Suprapubic skin (tissue), 4 donors: ENCODE measurements at regions not wholly inside any gene's neighbourhood (a gene's known extent, or its start where the extent isn't known, plus 50 kb on each side); places are given as distances from the start of the nearest gene placed in this dataset.
A peak's percentile ranks its signal among the peaks of the same experiment; 100 is the strongest.

Experiments used
- DNase-seq, 2 donors: peaks; one replicate each; pipeline ENCODE4 v3.0.0-alpha.2; 2019; ENCODE audit warnings: low spot score in 2 of 2
- H3K27ac ChIP-seq: fragments of 200-600 bp; sonication (generic); one replicate; pipeline ENCODE4 v1.5.1; 2019
- H3K27me3 ChIP-seq: fragments of 200-600 bp; sonication (generic); one replicate; pipeline ENCODE4 v1.5.1; 2019
- H3K36me3 ChIP-seq: fragments of 200-600 bp; sonication (generic); one replicate; pipeline ENCODE4 v1.5.1; 2019
- H3K4me1 ChIP-seq: fragments of 200-600 bp; sonication (generic); one replicate; pipeline ENCODE4 v1.5.1; 2019
- H3K4me3 ChIP-seq: fragments of 200-600 bp; sonication (generic); one replicate; pipeline ENCODE4 v1.5.1; 2019; ENCODE audit warnings: mild to moderate bottlenecking
- H3K9me3 ChIP-seq: fragments of 200-600 bp; sonication (generic); one replicate; pipeline ENCODE4 v1.5.1; 2019
- EP300 ChIP-seq: sonication (generic); formaldehyde crosslinking; IDR thresholded peaks from one replicate; pipeline ENCODE4 v1.6.1; 2017; ENCODE audit warnings: antibody characterized with exemption
- POLR2A ChIP-seq, 2 donors: fragments of 450-650 bp; IDR thresholded peaks; one replicate each; pipeline ENCODE4 v1.6.1; 2017; ENCODE audit warnings: antibody characterized with exemption in 2 of 2, mild to moderate bottlenecking in 2 of 2, moderate library complexity in 2 of 2
- POLR2AphosphoS5 ChIP-seq, 3 donors: sonication (generic); formaldehyde crosslinking; IDR thresholded peaks; one replicate each; pipeline ENCODE4 v1.6.1; 2017; ENCODE audit warnings: antibody characterized with exemption in 3 of 3
- WGBS: methylation state at CpG from one replicate; pipeline ENCODE4 v1.1.5; 2018; 5-methylcytosine and 5-hydroxymethylcytosine counted together
- TF ChIP-seq, protein P1 (sequence below), 2 donors: fragments of 200-600 bp in 1 of 2; fragments of 450-650 bp in 1 of 2; sonication (generic) in 1 of 2; IDR thresholded peaks; one replicate each; pipeline ENCODE4 v1.5.1; 2016 to 2019; ENCODE audit warnings: antibody characterized with exemption in 2 of 2, mild to moderate bottlenecking in 1 of 2, moderate library complexity in 1 of 2

DNA sequence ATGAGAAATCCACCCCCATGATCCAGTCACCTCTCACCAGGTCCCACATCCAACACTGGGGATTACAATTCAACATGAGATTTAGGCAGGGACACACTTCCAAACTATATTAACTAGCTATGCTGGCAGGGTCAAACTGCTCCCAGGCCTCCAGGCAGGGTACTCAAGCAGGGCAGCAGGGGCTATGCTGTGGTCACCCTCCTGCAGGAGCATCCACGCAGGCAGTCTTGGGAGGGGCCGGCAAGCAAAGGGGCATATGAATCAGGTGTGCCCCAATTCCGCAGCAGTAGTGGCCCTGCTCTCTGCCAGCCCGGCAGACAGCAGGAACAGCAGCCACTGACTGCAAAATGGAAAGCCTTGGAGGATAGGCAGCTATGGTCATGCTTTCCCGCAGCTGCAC lies 74.6 kb upstream of the PRDX4 start:
- Histone ChIP-seq H3K4me3 (no peak overlapping the region), H3K36me3 (no peaks in the 10 kb centered on the region), H3K9me3 (no peaks in the 10 kb centered on the region), H3K27ac (no peak overlapping the region), H3K27me3 (no peaks in the 10 kb centered on the region), H3K4me1 (no peaks in the 10 kb centered on the region)
- no peak for DNase-seq
- no peak for TF ChIP-seq POLR2A (IDR thresholded peaks at IDR 0.05)
- TF ChIP-seq, protein P1, sequence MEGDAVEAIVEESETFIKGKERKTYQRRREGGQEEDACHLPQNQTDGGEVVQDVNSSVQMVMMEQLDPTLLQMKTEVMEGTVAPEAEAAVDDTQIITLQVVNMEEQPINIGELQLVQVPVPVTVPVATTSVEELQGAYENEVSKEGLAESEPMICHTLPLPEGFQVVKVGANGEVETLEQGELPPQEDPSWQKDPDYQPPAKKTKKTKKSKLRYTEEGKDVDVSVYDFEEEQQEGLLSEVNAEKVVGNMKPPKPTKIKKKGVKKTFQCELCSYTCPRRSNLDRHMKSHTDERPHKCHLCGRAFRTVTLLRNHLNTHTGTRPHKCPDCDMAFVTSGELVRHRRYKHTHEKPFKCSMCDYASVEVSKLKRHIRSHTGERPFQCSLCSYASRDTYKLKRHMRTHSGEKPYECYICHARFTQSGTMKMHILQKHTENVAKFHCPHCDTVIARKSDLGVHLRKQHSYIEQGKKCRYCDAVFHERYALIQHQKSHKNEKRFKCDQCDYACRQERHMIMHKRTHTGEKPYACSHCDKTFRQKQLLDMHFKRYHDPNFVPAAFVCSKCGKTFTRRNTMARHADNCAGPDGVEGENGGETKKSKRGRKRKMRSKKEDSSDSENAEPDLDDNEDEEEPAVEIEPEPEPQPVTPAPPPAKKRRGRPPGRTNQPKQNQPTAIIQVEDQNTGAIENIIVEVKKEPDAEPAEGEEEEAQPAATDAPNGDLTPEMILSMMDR (IDR thresholded peaks at IDR 0.05): no peak
- no peak for TF ChIP-seq EP300
- no peak for TF ChIP-seq POLR2AphosphoS5 (IDR thresholded peaks at IDR 0.05)
- 63% methylated on average over 3 of the region's 5 CpGs for WGBS

DNA sequence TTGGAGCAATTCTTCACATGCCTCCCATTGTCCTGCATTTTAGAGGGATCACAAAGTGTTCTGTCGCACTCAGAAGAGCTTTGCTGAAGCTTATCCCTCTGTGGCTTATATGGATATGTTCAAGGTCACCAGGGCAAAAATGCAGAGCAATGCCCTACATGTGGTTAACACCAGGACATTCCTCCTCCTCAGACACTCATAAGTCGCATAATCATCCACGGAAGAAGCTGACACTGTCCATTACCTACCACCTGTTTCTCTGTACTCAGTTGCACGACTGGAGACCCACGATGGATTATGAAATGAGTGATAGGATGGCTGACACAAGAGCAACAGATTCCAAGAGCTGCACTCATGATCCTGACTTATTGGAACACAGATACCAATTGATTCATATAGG lies 68.7 kb upstream of the PRDX4 start:
- Histone ChIP-seq H3K4me3 (no peak overlapping the region), H3K9me3 (no peaks in the 10 kb centered on the region), H3K4me1 (no peaks in the 10 kb centered on the region), H3K27me3 (no peaks in the 10 kb centered on the region), H3K27ac (no peak overlapping the region), H3K36me3 (no peaks in the 10 kb centered on the region)
- TF ChIP-seq, protein P1 (IDR thresholded peaks at IDR 0.05): no peak
- TF ChIP-seq EP300 (no peak), POLR2AphosphoS5 (IDR thresholded peaks at IDR 0.05) (no peak), POLR2A (IDR thresholded peaks at IDR 0.05) (no peak)
- DNase-seq: no peak
- WGBS: 80% methylated on average over 5 of the region's 5 CpGs

DNA sequence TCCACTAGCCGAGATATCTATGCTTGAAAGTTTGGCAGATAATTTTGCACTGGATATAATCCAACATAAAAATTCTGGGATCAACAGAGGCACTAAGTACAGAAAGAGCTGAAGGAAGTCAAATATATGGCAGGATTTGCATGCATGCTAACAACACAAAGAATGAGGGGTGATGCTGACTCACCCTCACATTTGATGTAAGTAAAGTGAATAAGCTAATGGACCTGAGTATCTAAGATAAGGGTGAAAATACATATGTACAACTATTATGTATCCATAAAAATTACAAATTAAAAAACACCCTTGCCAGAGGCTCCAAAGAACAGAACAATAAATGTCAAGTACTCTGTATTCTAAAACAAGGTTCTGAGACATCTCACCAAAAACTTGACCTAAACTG lies 63.8 kb upstream of the PRDX4 start:
- DNase-seq: no peak
- Histone ChIP-seq H3K4me1 (no peaks in the 10 kb centered on the region), H3K27me3 (no peaks in the 10 kb centered on the region), H3K4me3 (no peak overlapping the region), H3K9me3 (no peaks in the 10 kb centered on the region), H3K27ac (no peak overlapping the region), H3K36me3 (no peaks in the 10 kb centered on the region)
- 45% methylated on average over 1 of the region's 1 CpG for WGBS
- TF ChIP-seq EP300: no peak
- no peak for TF ChIP-seq POLR2A (IDR thresholded peaks at IDR 0.05)

DNA sequence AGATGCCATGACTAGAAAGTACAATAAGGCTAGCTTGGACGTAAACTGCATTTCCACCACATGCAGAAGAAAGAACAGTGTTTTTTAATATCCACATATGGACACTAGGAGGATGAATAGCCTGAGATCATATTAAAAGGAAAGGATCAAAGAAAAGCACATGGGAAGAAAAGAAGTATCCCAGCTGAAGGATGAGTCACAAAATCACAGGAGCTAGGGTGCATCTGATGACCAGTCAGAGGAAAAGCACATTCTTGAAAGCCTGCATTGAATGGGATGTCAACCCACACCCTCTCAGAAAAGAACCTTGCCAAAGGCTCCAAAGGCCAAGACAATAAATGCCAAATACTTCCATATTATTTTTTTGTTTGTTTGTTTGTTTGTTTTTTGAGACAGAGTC lies 56.8 kb upstream of the PRDX4 start:
- TF ChIP-seq, protein P1 (IDR thresholded peaks at IDR 0.05): no peak
- TF ChIP-seq EP300: no peak
- TF ChIP-seq POLR2AphosphoS5 (IDR thresholded peaks at IDR 0.05): no peak
- no peak for TF ChIP-seq POLR2A (IDR thresholded peaks at IDR 0.05)
- WGBS: 70% methylated on average over 1 of the region's 1 CpG
- no peaks in the 10 kb centered on the region for H3K36me3 ChIP-seq
- no peak overlapping the region for H3K4me3 ChIP-seq
- no peaks in the 10 kb centered on the region for H3K9me3 ChIP-seq
- H3K27ac ChIP-seq: no peak overlapping the region
- H3K4me1 ChIP-seq: no peaks in the 10 kb centered on the region
- no peak for DNase-seq
- H3K27me3 ChIP-seq: no peaks in the 10 kb centered on the region

DNA sequence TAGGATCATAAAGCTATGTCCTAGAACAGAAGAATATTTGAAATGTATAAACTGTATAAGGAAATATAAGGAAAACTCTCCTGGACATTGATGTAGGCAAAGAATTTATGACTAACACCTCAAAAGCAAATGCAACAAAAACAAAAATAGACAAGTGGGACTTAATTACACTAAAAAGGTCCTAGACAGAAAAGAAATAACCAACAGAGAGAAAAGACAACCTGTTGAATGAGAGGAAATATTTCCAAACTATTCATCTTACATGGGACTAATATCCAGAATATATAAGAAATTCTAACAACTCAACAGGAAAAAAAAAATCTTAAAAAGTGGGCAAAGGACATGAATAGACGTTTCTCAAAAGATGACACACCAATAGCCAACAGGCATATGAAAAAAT lies 54.4 kb upstream of the PRDX4 start:
- Histone ChIP-seq H3K9me3 (no peaks in the 10 kb centered on the region), H3K36me3 (no peaks in the 10 kb centered on the region), H3K4me1 (no peaks in the 10 kb centered on the region), H3K4me3 (no peak overlapping the region), H3K27me3 (no peaks in the 10 kb centered on the region), H3K27ac (no peak overlapping the region)
- 41% methylated on average over 1 of the region's 1 CpG for WGBS
- DNase-seq: no peak
- no peak for TF ChIP-seq POLR2AphosphoS5 (IDR thresholded peaks at IDR 0.05)
- no peak for TF ChIP-seq POLR2A (IDR thresholded peaks at IDR 0.05)

DNA sequence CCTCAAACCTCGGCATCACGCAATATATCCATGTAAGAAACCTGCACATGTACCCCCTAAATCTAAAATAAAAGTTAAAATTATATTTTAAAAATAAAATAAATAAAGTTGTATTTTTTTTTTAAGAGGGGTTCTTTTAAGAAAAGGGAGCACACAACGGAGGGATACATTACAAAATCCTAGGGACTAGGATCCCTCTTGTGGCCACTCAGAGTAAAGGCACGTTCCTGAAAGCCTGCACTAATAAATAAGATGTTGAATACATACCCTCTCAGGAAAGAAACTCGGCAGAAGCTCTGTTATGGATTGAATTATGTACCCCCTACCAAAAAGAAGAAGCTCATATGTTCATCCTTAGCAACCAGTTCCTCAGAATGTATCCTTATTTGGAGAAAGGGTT lies 50.9 kb upstream of the PRDX4 start:
- 39% methylated on average over 5 of the region's 5 CpGs for WGBS
- Histone ChIP-seq H3K27me3 (no peaks in the 10 kb centered on the region), H3K36me3 (no peaks in the 10 kb centered on the region), H3K27ac (no peak overlapping the region), H3K4me1 (no peaks in the 10 kb centered on the region), H3K4me3 (no peak overlapping the region), H3K9me3 (no peaks in the 10 kb centered on the region)
- no peak for DNase-seq
- TF ChIP-seq POLR2AphosphoS5 (IDR thresholded peaks at IDR 0.05) (no peak), POLR2A (IDR thresholded peaks at IDR 0.05) (no peak), EP300 (no peak)
- TF ChIP-seq, protein P1 (IDR thresholded peaks at IDR 0.05): peak in 1 of 2 donors; percentile 38
